Upper lobe of left lung (tissue), 4 donors: ENCODE measurements at regions not wholly inside any gene's neighbourhood (a gene's known extent, or its start where the extent isn't known, plus 50 kb on each side); places are given as distances from the start of the nearest gene placed in this dataset.

Experiments used
- CTCF ChIP-seq, 6 experiments: fragments of 450-650 bp in 4 of 6; fragments of 200-600 bp in 2 of 6; sonication (generic) in 2 of 6; IDR thresholded peaks; one replicate each; pipeline ENCODE4 v1.5.1; 2016 to 2019; ENCODE audit warnings: antibody characterized with exemption in 6 of 6
- EP300 ChIP-seq, 4 donors: sonication (generic); formaldehyde crosslinking; IDR thresholded peaks; one replicate each; pipeline ENCODE4 v1.5.1; 2017; ENCODE audit warnings: antibody characterized with exemption in 4 of 4, control low read depth in 2 of 4
- POLR2A ChIP-seq, 4 donors: fragments of 450-650 bp; IDR thresholded peaks; one replicate each; pipeline ENCODE4 v1.5.1; 2016 to 2017; ENCODE audit warnings: antibody characterized with exemption in 4 of 4, mild to moderate bottlenecking in 2 of 4
- POLR2AphosphoS5 ChIP-seq, 2 donors: sonication (generic); formaldehyde crosslinking; IDR thresholded peaks; one replicate each; pipeline ENCODE4 v1.5.1; 2017; ENCODE audit warnings: antibody characterized with exemption in 2 of 2

GRCh38 chr2:238593236-238593635 lies 166.5 kb downstream of the ASB1 start:
- no peak for TF ChIP-seq CTCF (IDR thresholded peaks at IDR 0.05)
- TF ChIP-seq POLR2A (IDR thresholded peaks at IDR 0.05): no peak
- TF ChIP-seq EP300 (IDR thresholded peaks at IDR 0.05): no peak
- no peak for TF ChIP-seq POLR2AphosphoS5 (IDR thresholded peaks at IDR 0.05)
